ENCODE measurements at regions not wholly inside any gene's neighbourhood (a gene's known extent, or its start where the extent isn't known, plus 50 kb on each side); places are given as distances from the start of the nearest gene placed in this dataset.
A peak's percentile ranks its signal among the peaks of the same experiment; 100 is the strongest.

DNA sequence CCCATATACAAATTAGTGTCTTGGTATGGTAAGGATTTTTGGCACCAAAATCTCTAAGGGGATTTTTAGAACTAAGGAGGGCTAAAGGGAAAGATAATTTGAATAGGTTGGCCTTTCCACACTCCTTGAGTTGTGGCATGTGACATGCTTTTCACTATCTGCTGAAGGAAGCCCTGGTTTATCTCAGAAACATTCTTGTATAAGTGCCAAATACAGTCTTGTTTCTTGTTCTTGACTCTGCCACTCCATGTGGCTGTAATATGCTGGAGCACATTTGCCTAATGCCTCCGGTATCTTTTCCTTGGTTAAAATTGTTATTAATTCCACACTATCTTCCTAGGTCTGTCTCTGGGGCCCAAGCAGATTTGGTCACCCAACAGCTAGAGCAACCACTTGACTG, 457.0 kb downstream of the USP25 start:
- no peak overlapping the region for H3K4ac ChIP-seq (ENCODE audit: low read length)
- no peak overlapping the region for H2BK5ac ChIP-seq (ENCODE audit: low read length)
- no peak overlapping the region for H3K4me2 ChIP-seq (ENCODE audit: insufficient read depth, low read length, poor library complexity, severe bottlenecking)
- no peak overlapping the region for H2BK120ac ChIP-seq (ENCODE audit: low read depth, low read length)
- H2BK12ac ChIP-seq (ENCODE audit: low read length) = no peak overlapping the region
- H3K9ac ChIP-seq (ENCODE audit: low read depth, low read length, poor library complexity) = no peak overlapping the region
- no peaks in the 10 kb centered on the region for H3K79me1 ChIP-seq (ENCODE audit: low read depth, low read length)
- H2AK5ac ChIP-seq (ENCODE audit: low read depth, low read length) = no peak overlapping the region
- no peak for DNase-seq (ENCODE audit: low spot score)
- no peak overlapping the region for H3K4me3 ChIP-seq (ENCODE audit: low read length in 2 of 2)
- no peaks in the 10 kb centered on the region for H3K36me3 ChIP-seq (replicated peaks in 1 of 2; ENCODE audit: control insufficient read depth in 2 of 2, insufficient read depth in 2 of 2, low read length in 2 of 2)
- WGBS, 2 donors (ENCODE audit: extremely low coverage in 2 of 2, insufficient read length in 2 of 2, insufficient replicate concordance in 1 of 2) = no CpG with 5 or more reads among the region's 1 CpG
- no peak overlapping the region for H2BK15ac ChIP-seq (ENCODE audit: low read length)
- no peaks in the 10 kb centered on the region for H3K27me3 ChIP-seq (ENCODE audit: control insufficient read depth in 3 of 3, insufficient read depth in 3 of 3, low read depth in 1 of 3, low read length in 3 of 3)
- H4K8ac ChIP-seq (ENCODE audit: low read depth, low read length) = no peak overlapping the region
- H3K23ac ChIP-seq (ENCODE audit: low read depth, low read length, poor library complexity) = no peak overlapping the region
- no peak overlapping the region for H3K14ac ChIP-seq (ENCODE audit: low read length)
- peaks cover 5 to 15% of the 10 kb centered on the region in 2 donors for H3K4me1 ChIP-seq (ENCODE audit: control insufficient read depth in 2 of 2, insufficient read depth in 1 of 2, low read depth in 1 of 2, low read length in 2 of 2)
- H3K9me3 ChIP-seq (replicated peaks in 1 of 2; ENCODE audit: control insufficient read depth in 2 of 2, insufficient read depth in 1 of 2, low read depth in 1 of 2, low read length in 2 of 2) = no peaks in the 10 kb centered on the region
- H3K18ac ChIP-seq (ENCODE audit: low read length) = no peak overlapping the region
- H4K91ac ChIP-seq (ENCODE audit: low read depth, low read length, poor library complexity) = no peak overlapping the region
- no peak overlapping the region for H2AFZ ChIP-seq (ENCODE audit: low read length)
- H3K27ac ChIP-seq (replicated peaks; ENCODE audit: low read length) = no peak overlapping the region

DNA sequence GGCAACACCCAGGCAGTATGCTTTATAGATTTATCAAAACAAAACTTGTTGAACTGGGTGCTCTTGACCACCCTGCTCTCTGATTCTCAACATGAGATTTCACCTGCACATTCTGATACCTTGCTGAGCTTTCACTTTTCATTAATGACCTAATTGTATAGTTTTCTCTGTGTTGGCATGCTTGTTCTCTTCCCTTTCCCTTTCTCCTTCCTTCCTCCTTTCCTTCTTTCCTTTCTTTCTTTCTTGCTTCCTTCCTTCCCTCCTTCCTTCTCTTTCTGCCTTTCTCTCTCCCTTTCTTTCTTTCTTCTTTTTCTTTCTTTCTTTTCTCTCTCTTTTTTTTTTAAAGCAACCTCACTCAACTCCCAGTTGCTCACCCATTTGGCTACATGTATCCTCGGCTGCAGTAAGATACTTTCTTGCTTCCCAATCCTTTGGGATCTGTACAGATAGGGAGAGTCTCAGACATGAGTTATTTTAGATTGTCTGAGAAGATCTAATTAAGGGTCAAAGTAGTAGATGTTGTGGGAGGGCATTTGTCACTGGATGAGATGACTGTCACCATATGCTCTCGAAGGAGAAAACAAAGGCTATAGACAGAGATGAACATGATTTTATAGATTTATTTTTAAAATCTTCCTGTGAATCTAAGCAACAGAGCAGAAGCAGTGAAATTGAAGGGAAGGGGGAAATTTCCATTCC, 458.0 kb downstream of the USP25 start:
- no peak for DNase-seq (ENCODE audit: low spot score)
- Histone ChIP-seq H3K9me3 (replicated peaks in 1 of 2; ENCODE audit: control insufficient read depth in 2 of 2, insufficient read depth in 1 of 2, low read depth in 1 of 2, low read length in 2 of 2) (no peaks in the 10 kb centered on the region), H3K36me3 (replicated peaks in 1 of 2; ENCODE audit: control insufficient read depth in 2 of 2, insufficient read depth in 2 of 2, low read length in 2 of 2) (no peaks in the 10 kb centered on the region)

DNA sequence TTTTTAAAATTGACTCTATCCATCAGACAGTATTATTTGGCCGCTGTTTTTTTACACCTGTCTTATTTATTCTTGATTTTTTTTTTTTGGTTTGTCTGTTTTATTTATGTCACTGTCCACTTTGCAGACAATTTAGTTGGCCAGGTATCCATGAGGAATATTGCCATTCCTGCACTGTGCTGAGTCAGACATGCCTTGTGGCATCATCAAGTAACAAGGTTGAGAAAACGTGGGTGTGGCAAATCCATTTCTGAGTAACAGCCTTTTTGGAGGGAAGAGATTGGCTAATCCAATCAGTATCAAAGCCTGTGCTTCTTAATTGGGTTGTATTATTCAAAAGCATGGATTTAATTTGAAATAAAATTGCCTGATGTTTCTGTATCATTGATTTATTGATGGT, 463.1 kb downstream of the USP25 start:
- no peaks in the 10 kb centered on the region for H3K36me3 ChIP-seq (replicated peaks in 1 of 2; ENCODE audit: control insufficient read depth in 2 of 2, insufficient read depth in 2 of 2, low read length in 2 of 2)
- H3K27me3 ChIP-seq (ENCODE audit: control insufficient read depth in 3 of 3, insufficient read depth in 3 of 3, low read depth in 1 of 3, low read length in 3 of 3) = no peaks in the 10 kb centered on the region
- no peak overlapping the region for H2AK5ac ChIP-seq (ENCODE audit: low read depth, low read length)
- no peak for DNase-seq (ENCODE audit: low spot score)
- no peak overlapping the region for H3K4me3 ChIP-seq (ENCODE audit: low read length in 2 of 2)
- no peak overlapping the region for H3K18ac ChIP-seq (ENCODE audit: low read length)
- H3K9ac ChIP-seq (ENCODE audit: low read depth, low read length, poor library complexity) = no peak overlapping the region
- no peak overlapping the region for H3K4me2 ChIP-seq (ENCODE audit: insufficient read depth, low read length, poor library complexity, severe bottlenecking)
- no peak overlapping the region for H3K23ac ChIP-seq (ENCODE audit: low read depth, low read length, poor library complexity)
- no peak overlapping the region for H2BK120ac ChIP-seq (ENCODE audit: low read depth, low read length)
- H2BK5ac ChIP-seq (ENCODE audit: low read length) = no peak overlapping the region
- no peak overlapping the region for H3K27ac ChIP-seq (replicated peaks; ENCODE audit: low read length)
- H2BK15ac ChIP-seq (ENCODE audit: low read length) = no peak overlapping the region
- no CpG with 5 or more reads among the region's 2 CpGs for WGBS, 2 donors (ENCODE audit: extremely low coverage in 2 of 2, insufficient read length in 2 of 2, insufficient replicate concordance in 1 of 2)
- H2AFZ ChIP-seq (ENCODE audit: low read length) = no peak overlapping the region
- H4K8ac ChIP-seq (ENCODE audit: low read depth, low read length) = no peak overlapping the region
- no peak overlapping the region for H3K14ac ChIP-seq (ENCODE audit: low read length)
- H3K9me3 ChIP-seq (replicated peaks in 1 of 2; ENCODE audit: control insufficient read depth in 2 of 2, insufficient read depth in 1 of 2, low read depth in 1 of 2, low read length in 2 of 2) = no peaks in the 10 kb centered on the region
- no peak overlapping the region for H3K4ac ChIP-seq (ENCODE audit: low read length)
- H3K79me1 ChIP-seq (ENCODE audit: low read depth, low read length) = no peaks in the 10 kb centered on the region
- H2BK12ac ChIP-seq (ENCODE audit: low read length) = no peak overlapping the region
- H4K91ac ChIP-seq (ENCODE audit: low read depth, low read length, poor library complexity) = no peak overlapping the region
- H3K4me1 ChIP-seq (ENCODE audit: control insufficient read depth in 2 of 2, insufficient read depth in 1 of 2, low read depth in 1 of 2, low read length in 2 of 2) = peaks cover 4 to 11% of the 10 kb centered on the region in 2 donors

More for the DNA sequence above, 458.0 kb downstream of the USP25 start:
- H4K8ac ChIP-seq (ENCODE audit: low read depth, low read length) = no peak overlapping the region
- H2BK120ac ChIP-seq (ENCODE audit: low read depth, low read length) = no peak overlapping the region
- no peak overlapping the region for H4K91ac ChIP-seq (ENCODE audit: low read depth, low read length, poor library complexity)
- H2BK5ac ChIP-seq (ENCODE audit: low read length) = no peak overlapping the region
- H3K9ac ChIP-seq (ENCODE audit: low read depth, low read length, poor library complexity) = no peak overlapping the region
- no peak overlapping the region for H2BK15ac ChIP-seq (ENCODE audit: low read length)
- no peak overlapping the region for H3K23ac ChIP-seq (ENCODE audit: low read depth, low read length, poor library complexity)
- no CpG with 5 or more reads among the region's 2 CpGs for WGBS, 2 donors (ENCODE audit: extremely low coverage in 2 of 2, insufficient read length in 2 of 2, insufficient replicate concordance in 1 of 2)
- H2BK12ac ChIP-seq (ENCODE audit: low read length) = no peak overlapping the region
- H2AFZ ChIP-seq (ENCODE audit: low read length) = no peak overlapping the region
- H3K18ac ChIP-seq (ENCODE audit: low read length) = no peak overlapping the region
- H3K4me2 ChIP-seq (ENCODE audit: insufficient read depth, low read length, poor library complexity, severe bottlenecking) = no peak overlapping the region
- no peak overlapping the region for H3K4ac ChIP-seq (ENCODE audit: low read length)
- H2AK5ac ChIP-seq (ENCODE audit: low read depth, low read length) = no peak overlapping the region
- H3K79me1 ChIP-seq (ENCODE audit: low read depth, low read length) = no peaks in the 10 kb centered on the region
- H3K27me3 ChIP-seq (ENCODE audit: control insufficient read depth in 3 of 3, insufficient read depth in 3 of 3, low read depth in 1 of 3, low read length in 3 of 3) = no peaks in the 10 kb centered on the region
- H3K14ac ChIP-seq (ENCODE audit: low read length) = no peak overlapping the region
- H3K4me1 ChIP-seq (ENCODE audit: control insufficient read depth in 2 of 2, insufficient read depth in 1 of 2, low read depth in 1 of 2, low read length in 2 of 2) = peaks cover 5 to 15% of the 10 kb centered on the region in 2 donors
- no peak overlapping the region for H3K27ac ChIP-seq (replicated peaks; ENCODE audit: low read length)
- H3K4me3 ChIP-seq (ENCODE audit: low read length in 2 of 2) = no peak overlapping the region

DNA sequence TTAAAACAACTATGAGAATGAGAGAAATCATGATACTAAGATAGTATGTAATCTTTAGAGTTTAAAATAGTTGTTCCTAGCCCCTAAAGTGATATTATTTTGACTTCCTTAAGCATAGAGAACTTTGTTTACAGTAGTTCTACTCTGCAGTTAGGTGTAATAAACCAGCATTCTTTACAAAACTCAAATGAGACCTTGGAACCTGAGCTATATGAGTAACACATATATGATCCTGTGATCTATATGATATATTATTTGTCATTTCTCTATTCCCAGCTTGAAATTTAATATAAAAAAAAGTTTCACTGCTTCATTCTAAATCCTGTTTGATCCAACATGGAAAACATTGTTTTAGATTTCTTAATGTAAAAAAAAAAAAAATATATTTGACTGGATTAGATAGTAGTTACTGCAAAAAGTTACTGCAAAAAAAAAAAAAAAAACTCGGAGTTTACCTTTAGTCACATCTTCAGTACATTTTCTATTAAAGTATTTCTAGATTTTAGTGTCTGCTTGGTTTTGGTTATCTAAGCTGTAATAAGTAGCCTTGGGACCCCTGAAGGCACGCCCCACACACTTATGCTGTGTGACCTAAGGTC, 463.8 kb downstream of the USP25 start:
- no peak overlapping the region for H3K18ac ChIP-seq (ENCODE audit: low read length)
- no CpG with 5 or more reads among the region's 2 CpGs for WGBS, 2 donors (ENCODE audit: extremely low coverage in 2 of 2, insufficient read length in 2 of 2, insufficient replicate concordance in 1 of 2)
- DNase-seq (ENCODE audit: low spot score) = no peak
- peak overlapping the region in 1 of 2 donors; percentile 56 for H3K4me3 ChIP-seq (ENCODE audit: low read length in 2 of 2)
- no peaks in the 10 kb centered on the region for H3K27me3 ChIP-seq (ENCODE audit: control insufficient read depth in 3 of 3, insufficient read depth in 3 of 3, low read depth in 1 of 3, low read length in 3 of 3)
- no peak overlapping the region for H2BK15ac ChIP-seq (ENCODE audit: low read length)
- H3K4ac ChIP-seq (ENCODE audit: low read length) = no peak overlapping the region
- no peak overlapping the region for H2BK120ac ChIP-seq (ENCODE audit: low read depth, low read length)
- peaks cover 0 to 6% of the 10 kb centered on the region in 2 donors for H3K9me3 ChIP-seq (replicated peaks in 1 of 2; ENCODE audit: control insufficient read depth in 2 of 2, insufficient read depth in 1 of 2, low read depth in 1 of 2, low read length in 2 of 2)
- no peaks in the 10 kb centered on the region for H3K79me1 ChIP-seq (ENCODE audit: low read depth, low read length)
- H3K27ac ChIP-seq (replicated peaks; ENCODE audit: low read length) = no peak overlapping the region
- no peak overlapping the region for H3K14ac ChIP-seq (ENCODE audit: low read length)
- no peak overlapping the region for H4K91ac ChIP-seq (ENCODE audit: low read depth, low read length, poor library complexity)
- H3K23ac ChIP-seq (ENCODE audit: low read depth, low read length, poor library complexity) = no peak overlapping the region
- H4K8ac ChIP-seq (ENCODE audit: low read depth, low read length) = no peak overlapping the region
- H2BK5ac ChIP-seq (ENCODE audit: low read length) = no peak overlapping the region
- no peak overlapping the region for H2BK12ac ChIP-seq (ENCODE audit: low read length)
- H2AK5ac ChIP-seq (ENCODE audit: low read depth, low read length) = no peak overlapping the region
- peak overlapping the region; percentile 63 for H2AFZ ChIP-seq (ENCODE audit: low read length)
- H3K4me2 ChIP-seq (ENCODE audit: insufficient read depth, low read length, poor library complexity, severe bottlenecking) = no peak overlapping the region
- H3K9ac ChIP-seq (ENCODE audit: low read depth, low read length, poor library complexity) = no peak overlapping the region
- H3K36me3 ChIP-seq (replicated peaks in 1 of 2; ENCODE audit: control insufficient read depth in 2 of 2, insufficient read depth in 2 of 2, low read length in 2 of 2) = no peaks in the 10 kb centered on the region
- H3K4me1 ChIP-seq (ENCODE audit: control insufficient read depth in 2 of 2, insufficient read depth in 1 of 2, low read depth in 1 of 2, low read length in 2 of 2) = peaks cover 4 to 11% of the 10 kb centered on the region in 2 donors

Measured in neuronal stem cell (in vitro differentiated cells).